ENCODE measurements at regions not wholly inside any gene's neighbourhood (a gene's known extent, or its start where the extent isn't known, plus 50 kb on each side); places are given as distances from the start of the nearest gene placed in this dataset.
"Not testable (repeated sequence)": the region's sequence is repeated elsewhere in the genome, so short reads cannot be mapped to it uniquely, and the experiment has no call there.

DNA sequence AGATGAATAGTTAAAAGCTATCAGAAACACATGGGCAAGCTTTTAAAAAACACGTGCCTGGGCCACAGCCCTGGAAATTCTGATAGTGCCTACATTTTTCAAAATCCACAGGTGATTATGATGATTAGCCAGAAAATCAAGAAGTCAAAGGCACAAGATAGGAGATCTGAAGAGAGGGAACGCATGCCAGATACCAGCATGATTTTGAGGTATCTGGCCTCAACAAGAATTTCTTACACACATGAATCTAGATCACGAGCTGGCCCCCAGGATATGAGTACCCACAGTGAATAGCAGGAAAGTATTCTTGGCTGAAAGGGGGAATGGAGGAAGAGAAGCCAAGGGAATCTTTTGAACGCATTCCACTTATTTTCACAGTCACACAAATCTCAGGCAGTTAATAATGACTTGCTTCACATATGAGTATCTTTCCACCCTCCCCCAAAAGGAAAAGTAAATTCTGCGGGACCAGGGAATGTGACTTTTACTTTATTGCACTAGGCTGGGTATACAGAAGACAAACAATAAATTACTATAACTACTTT, 438.2 kb downstream of the BCAT1 start:
- H3K27ac ChIP-seq = no peak overlapping the region
- no peaks in the 10 kb centered on the region for H3K4me1 ChIP-seq (ENCODE audit: insufficient read depth)
- no peaks in the 10 kb centered on the region for H4K20me1 ChIP-seq (ENCODE audit: insufficient read depth, poor library complexity, severe bottlenecking)
- no peaks in the 10 kb centered on the region for H3K9me2 ChIP-seq (replicated peaks; ENCODE audit: insufficient read depth)
- H3K79me2 ChIP-seq = peaks cover 11% of the 10 kb centered on the region
- DNase-seq (ENCODE audit: low spot score) = no peak
- H3K27me3 ChIP-seq = no peaks in the 10 kb centered on the region
- no peaks in the 10 kb centered on the region for H3K9me3 ChIP-seq (ENCODE audit: low read depth)
- no peak overlapping the region for H3K4me2 ChIP-seq
- H3K4me3 ChIP-seq = no peak overlapping the region
- no peaks in the 10 kb centered on the region for H3K36me3 ChIP-seq (replicated peaks; ENCODE audit: insufficient read depth, low read depth)
- H2AFZ ChIP-seq = no peak overlapping the region
- TF ChIP-seq EZH2 (IDR thresholded peaks at IDR 0.05; ENCODE audit: borderline replicate concordance) (no peak), EZH2phosphoT487 (IDR thresholded peaks at IDR 0.05; ENCODE audit: low read depth, severe bottlenecking, unreplicated experiment) (no peak)
- TF ChIP-seq, protein P1, sequence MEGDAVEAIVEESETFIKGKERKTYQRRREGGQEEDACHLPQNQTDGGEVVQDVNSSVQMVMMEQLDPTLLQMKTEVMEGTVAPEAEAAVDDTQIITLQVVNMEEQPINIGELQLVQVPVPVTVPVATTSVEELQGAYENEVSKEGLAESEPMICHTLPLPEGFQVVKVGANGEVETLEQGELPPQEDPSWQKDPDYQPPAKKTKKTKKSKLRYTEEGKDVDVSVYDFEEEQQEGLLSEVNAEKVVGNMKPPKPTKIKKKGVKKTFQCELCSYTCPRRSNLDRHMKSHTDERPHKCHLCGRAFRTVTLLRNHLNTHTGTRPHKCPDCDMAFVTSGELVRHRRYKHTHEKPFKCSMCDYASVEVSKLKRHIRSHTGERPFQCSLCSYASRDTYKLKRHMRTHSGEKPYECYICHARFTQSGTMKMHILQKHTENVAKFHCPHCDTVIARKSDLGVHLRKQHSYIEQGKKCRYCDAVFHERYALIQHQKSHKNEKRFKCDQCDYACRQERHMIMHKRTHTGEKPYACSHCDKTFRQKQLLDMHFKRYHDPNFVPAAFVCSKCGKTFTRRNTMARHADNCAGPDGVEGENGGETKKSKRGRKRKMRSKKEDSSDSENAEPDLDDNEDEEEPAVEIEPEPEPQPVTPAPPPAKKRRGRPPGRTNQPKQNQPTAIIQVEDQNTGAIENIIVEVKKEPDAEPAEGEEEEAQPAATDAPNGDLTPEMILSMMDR (IDR thresholded peaks at IDR 0.05; ENCODE audit: poor library complexity) = no peak
- WGBS (ENCODE audit: low lambda C conversion rate, missing lambda C conversion rate) = 65% methylated on average over 5 of the region's 5 CpGs

DNA sequence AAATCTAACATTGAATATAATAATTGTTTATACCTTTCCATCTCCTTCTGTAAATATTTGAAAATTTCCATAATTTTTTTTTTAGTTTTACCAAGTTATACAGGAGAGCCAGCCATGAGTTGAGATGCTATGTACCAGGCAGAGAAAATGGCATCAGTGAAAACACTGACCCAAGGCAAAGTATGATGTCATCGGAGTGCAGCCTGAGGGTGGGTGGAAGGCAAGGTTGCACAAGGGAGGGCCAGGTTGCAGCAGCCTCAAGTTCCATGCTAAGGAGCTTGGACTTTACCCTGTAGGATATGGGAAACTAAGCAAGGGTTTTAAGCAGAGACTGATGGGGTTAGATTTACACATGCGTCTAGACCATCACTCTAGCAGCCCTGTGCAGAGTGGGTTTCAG, 441.1 kb downstream of the BCAT1 start:
- H3K4me2 ChIP-seq = no peak overlapping the region
- H2AFZ ChIP-seq = no peak overlapping the region
- H3K36me3 ChIP-seq (replicated peaks; ENCODE audit: insufficient read depth, low read depth) = no peaks in the 10 kb centered on the region
- H3K9me2 ChIP-seq (replicated peaks; ENCODE audit: insufficient read depth) = no peaks in the 10 kb centered on the region
- no peaks in the 10 kb centered on the region for H3K4me1 ChIP-seq (ENCODE audit: insufficient read depth)
- DNase-seq (ENCODE audit: low spot score) = no peak
- no peak overlapping the region for H3K27ac ChIP-seq
- H3K4me3 ChIP-seq = no peak overlapping the region
- 86% methylated on average over 2 of the region's 2 CpGs for WGBS (ENCODE audit: low lambda C conversion rate, missing lambda C conversion rate)
- no peaks in the 10 kb centered on the region for H3K27me3 ChIP-seq
- peaks cover 9% of the 10 kb centered on the region for H3K79me2 ChIP-seq
- H4K20me1 ChIP-seq (ENCODE audit: insufficient read depth, poor library complexity, severe bottlenecking) = no peaks in the 10 kb centered on the region
- H3K9me3 ChIP-seq (ENCODE audit: low read depth) = no peaks in the 10 kb centered on the region
- TF ChIP-seq, protein P1 (IDR thresholded peaks at IDR 0.05; ENCODE audit: poor library complexity) = no peak
- TF ChIP-seq EZH2phosphoT487 (IDR thresholded peaks at IDR 0.05; ENCODE audit: low read depth, severe bottlenecking, unreplicated experiment) (no peak), EZH2 (IDR thresholded peaks at IDR 0.05; ENCODE audit: borderline replicate concordance) (no peak)

DNA sequence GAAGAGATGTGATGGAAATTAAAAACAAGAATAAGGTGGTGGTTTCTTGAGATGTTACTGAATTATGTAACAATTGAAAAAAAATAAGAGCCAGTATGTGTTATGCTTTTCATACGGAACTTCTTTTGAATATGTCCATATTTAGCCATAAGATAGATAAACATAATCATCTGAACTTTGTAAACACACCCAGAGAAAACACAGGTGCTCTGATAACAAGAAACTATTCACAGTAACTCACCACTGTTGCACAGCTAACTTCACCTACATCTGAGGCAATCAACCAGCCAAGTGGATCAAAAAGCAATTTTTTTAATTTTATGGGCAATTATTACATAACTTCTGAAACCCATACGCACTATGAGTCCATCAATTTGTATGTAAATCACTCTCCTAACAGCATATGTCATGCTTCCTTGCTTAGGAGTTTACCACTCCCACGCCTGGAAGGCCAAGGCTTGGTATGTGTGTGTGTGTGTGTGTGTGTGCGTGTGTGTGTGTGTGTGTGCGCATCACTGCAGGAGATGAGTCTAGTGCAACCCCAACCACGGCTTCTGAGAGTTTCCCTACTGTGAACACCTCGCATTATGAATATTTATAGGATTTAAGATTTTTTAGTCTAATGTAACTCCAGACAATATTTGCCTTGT, 443.4 kb downstream of the BCAT1 start:
- Histone ChIP-seq H3K36me3 (replicated peaks; ENCODE audit: insufficient read depth, low read depth) (no peaks in the 10 kb centered on the region), H3K9me2 (replicated peaks; ENCODE audit: insufficient read depth) (no peaks in the 10 kb centered on the region), H3K4me3 (no peak overlapping the region), H3K27me3 (no peaks in the 10 kb centered on the region), H3K4me2 (no peak overlapping the region), H2AFZ (no peak overlapping the region), H3K79me2 (peaks cover 13% of the 10 kb centered on the region), H3K9me3 (ENCODE audit: low read depth) (no peaks in the 10 kb centered on the region), H3K4me1 (ENCODE audit: insufficient read depth) (no peaks in the 10 kb centered on the region), H4K20me1 (ENCODE audit: insufficient read depth, poor library complexity, severe bottlenecking) (no peaks in the 10 kb centered on the region), H3K27ac (no peak overlapping the region)
- TF ChIP-seq EZH2phosphoT487 (IDR thresholded peaks at IDR 0.05; ENCODE audit: low read depth, severe bottlenecking, unreplicated experiment) (no peak), EZH2 (IDR thresholded peaks at IDR 0.05; ENCODE audit: borderline replicate concordance) (no peak)
- TF ChIP-seq, protein P1 (IDR thresholded peaks at IDR 0.05; ENCODE audit: poor library complexity) = no peak
- 61% methylated on average over 7 of the region's 7 CpGs for WGBS (ENCODE audit: low lambda C conversion rate, missing lambda C conversion rate)
- no peak for DNase-seq (ENCODE audit: low spot score)

DNA sequence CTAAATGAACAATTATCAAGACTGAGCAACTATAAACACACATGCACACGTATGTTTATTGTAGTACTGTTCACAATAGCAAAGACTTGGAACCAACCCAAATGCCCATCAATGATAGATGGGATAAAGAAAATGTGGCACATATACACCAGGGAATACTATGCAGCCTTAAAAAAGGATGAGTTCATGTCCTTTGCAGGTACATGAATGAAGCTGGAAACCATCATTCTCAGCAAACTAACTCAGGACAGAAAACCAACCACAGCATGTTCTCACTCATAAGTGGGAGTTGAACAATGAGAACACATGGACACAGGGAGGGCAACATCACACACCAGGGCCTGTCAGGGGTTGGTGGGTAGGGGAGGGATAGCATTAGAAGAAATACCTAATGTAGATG, 445.4 kb downstream of the BCAT1 start:
- 90% methylated on average over 1 of the region's 1 CpG for WGBS (ENCODE audit: low lambda C conversion rate, missing lambda C conversion rate)
- H3K27me3 ChIP-seq = not testable (repeated sequence)

More for the DNA sequence above, 445.4 kb downstream of the BCAT1 start:
- H3K4me1 ChIP-seq (ENCODE audit: insufficient read depth); H3K27ac ChIP-seq; H3K36me3 ChIP-seq (replicated peaks; ENCODE audit: insufficient read depth, low read depth); H3K9me3 ChIP-seq (ENCODE audit: low read depth); H3K4me2 ChIP-seq; H4K20me1 ChIP-seq (ENCODE audit: insufficient read depth, poor library complexity, severe bottlenecking); H2AFZ ChIP-seq; H3K9me2 ChIP-seq (replicated peaks; ENCODE audit: insufficient read depth); H3K4me3 ChIP-seq; DNase-seq (ENCODE audit: low spot score): not testable (repeated sequence)
- H3K79me2 ChIP-seq = peaks cover 10% of the 10 kb centered on the region
